ENCODE measurements at regions not wholly inside any gene's neighbourhood (a gene's known extent, or its start where the extent isn't known, plus 50 kb on each side); places are given as distances from the start of the nearest gene placed in this dataset.

DNA sequence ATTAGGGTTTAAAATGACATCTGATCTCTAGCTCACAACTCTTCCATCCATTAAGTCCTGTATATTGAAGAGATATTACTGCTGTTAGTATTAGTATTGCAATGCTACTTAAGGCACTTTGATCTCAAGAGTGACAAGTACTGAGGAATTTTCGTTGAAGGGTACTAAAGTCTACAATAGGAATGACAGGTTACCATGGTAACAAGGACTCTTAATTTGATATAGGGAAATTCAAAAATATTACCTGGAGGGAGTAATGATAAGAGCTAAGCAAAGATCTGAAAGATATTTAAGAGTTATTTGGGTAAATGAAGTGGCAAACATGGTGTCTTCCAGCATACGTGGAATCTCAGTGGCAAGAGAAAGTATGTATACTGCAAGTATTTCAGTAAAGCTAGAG is 518.0 kb upstream of the SLC35B3 start:
- no peaks in the 10 kb centered on the region for H3K9me3 ChIP-seq (ENCODE audit: control insufficient read depth in 4 of 4, low read length in 3 of 4)
- no peak overlapping the region for H3K27ac ChIP-seq (ENCODE audit: low read depth in 1 of 2, low read length in 2 of 2)
- H3K9ac ChIP-seq (ENCODE audit: low read depth in 1 of 2, low read length in 2 of 2): no peak overlapping the region
- no peaks in the 10 kb centered on the region for H3K27me3 ChIP-seq (ENCODE audit: control insufficient read depth in 4 of 4, insufficient read depth in 4 of 4, low read length in 3 of 4)
- DNase-seq (ENCODE audit: low spot score): no peak
- peaks cover 0 to 2% (median 0%) of the 10 kb centered on the region in 4 donors for H3K4me1 ChIP-seq (ENCODE audit: control insufficient read depth in 4 of 4, insufficient read depth in 4 of 4, low read length in 3 of 4)
- 64% methylated on average over 2 of the region's 2 CpGs for WGBS
- H3K4me3 ChIP-seq (ENCODE audit: low read depth in 1 of 3, low read length in 3 of 3): no peak overlapping the region
- H3K36me3 ChIP-seq (ENCODE audit: control insufficient read depth in 4 of 4, insufficient read depth in 3 of 4, low read depth in 1 of 4, low read length in 3 of 4): no peaks in the 10 kb centered on the region
- TF ChIP-seq TAF1 (conservative IDR thresholded peaks at IDR 0.05): no peak
- no peak for TF ChIP-seq FOXA1 (IDR thresholded peaks at IDR 0.05)
- TF ChIP-seq, protein P1, sequence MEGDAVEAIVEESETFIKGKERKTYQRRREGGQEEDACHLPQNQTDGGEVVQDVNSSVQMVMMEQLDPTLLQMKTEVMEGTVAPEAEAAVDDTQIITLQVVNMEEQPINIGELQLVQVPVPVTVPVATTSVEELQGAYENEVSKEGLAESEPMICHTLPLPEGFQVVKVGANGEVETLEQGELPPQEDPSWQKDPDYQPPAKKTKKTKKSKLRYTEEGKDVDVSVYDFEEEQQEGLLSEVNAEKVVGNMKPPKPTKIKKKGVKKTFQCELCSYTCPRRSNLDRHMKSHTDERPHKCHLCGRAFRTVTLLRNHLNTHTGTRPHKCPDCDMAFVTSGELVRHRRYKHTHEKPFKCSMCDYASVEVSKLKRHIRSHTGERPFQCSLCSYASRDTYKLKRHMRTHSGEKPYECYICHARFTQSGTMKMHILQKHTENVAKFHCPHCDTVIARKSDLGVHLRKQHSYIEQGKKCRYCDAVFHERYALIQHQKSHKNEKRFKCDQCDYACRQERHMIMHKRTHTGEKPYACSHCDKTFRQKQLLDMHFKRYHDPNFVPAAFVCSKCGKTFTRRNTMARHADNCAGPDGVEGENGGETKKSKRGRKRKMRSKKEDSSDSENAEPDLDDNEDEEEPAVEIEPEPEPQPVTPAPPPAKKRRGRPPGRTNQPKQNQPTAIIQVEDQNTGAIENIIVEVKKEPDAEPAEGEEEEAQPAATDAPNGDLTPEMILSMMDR (IDR thresholded peaks at IDR 0.05; ENCODE audit: low read depth, low read length, missing input control): no peak
- no peak for TF ChIP-seq YY1 (IDR thresholded peaks at IDR 0.05)
- TF ChIP-seq HNF4A (conservative IDR thresholded peaks at IDR 0.05): no peak
- TF ChIP-seq, protein P2, sequence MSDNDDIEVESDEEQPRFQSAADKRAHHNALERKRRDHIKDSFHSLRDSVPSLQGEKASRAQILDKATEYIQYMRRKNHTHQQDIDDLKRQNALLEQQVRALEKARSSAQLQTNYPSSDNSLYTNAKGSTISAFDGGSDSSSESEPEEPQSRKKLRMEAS (IDR thresholded peaks at IDR 0.05): no peak
- TF ChIP-seq, protein P3, sequence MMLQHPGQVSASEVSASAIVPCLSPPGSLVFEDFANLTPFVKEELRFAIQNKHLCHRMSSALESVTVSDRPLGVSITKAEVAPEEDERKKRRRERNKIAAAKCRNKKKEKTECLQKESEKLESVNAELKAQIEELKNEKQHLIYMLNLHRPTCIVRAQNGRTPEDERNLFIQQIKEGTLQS (IDR thresholded peaks at IDR 0.05): no peak
- TF ChIP-seq NR2F2 (IDR thresholded peaks at IDR 0.05): no peak
- TF ChIP-seq HNF4G (IDR thresholded peaks at IDR 0.05): no peak
- no peak for TF ChIP-seq JUND (IDR thresholded peaks at IDR 0.05)
- TF ChIP-seq, protein P4, sequence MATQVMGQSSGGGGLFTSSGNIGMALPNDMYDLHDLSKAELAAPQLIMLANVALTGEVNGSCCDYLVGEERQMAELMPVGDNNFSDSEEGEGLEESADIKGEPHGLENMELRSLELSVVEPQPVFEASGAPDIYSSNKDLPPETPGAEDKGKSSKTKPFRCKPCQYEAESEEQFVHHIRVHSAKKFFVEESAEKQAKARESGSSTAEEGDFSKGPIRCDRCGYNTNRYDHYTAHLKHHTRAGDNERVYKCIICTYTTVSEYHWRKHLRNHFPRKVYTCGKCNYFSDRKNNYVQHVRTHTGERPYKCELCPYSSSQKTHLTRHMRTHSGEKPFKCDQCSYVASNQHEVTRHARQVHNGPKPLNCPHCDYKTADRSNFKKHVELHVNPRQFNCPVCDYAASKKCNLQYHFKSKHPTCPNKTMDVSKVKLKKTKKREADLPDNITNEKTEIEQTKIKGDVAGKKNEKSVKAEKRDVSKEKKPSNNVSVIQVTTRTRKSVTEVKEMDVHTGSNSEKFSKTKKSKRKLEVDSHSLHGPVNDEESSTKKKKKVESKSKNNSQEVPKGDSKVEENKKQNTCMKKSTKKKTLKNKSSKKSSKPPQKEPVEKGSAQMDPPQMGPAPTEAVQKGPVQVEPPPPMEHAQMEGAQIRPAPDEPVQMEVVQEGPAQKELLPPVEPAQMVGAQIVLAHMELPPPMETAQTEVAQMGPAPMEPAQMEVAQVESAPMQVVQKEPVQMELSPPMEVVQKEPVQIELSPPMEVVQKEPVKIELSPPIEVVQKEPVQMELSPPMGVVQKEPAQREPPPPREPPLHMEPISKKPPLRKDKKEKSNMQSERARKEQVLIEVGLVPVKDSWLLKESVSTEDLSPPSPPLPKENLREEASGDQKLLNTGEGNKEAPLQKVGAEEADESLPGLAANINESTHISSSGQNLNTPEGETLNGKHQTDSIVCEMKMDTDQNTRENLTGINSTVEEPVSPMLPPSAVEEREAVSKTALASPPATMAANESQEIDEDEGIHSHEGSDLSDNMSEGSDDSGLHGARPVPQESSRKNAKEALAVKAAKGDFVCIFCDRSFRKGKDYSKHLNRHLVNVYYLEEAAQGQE (IDR thresholded peaks at IDR 0.05): no peak
- no peak for TF ChIP-seq GABPA (IDR thresholded peaks at IDR 0.05 in 1 of 2, conservative IDR thresholded peaks at IDR 0.05 in 1 of 2)
- no peak for TF ChIP-seq RAD21 (IDR thresholded peaks at IDR 0.05)
- no peak for TF ChIP-seq SP1 (IDR thresholded peaks at IDR 0.05)
- TF ChIP-seq EGR1 (IDR thresholded peaks at IDR 0.05; ENCODE audit: low read depth in 2 of 2): no peak
- TF ChIP-seq, protein P5, sequence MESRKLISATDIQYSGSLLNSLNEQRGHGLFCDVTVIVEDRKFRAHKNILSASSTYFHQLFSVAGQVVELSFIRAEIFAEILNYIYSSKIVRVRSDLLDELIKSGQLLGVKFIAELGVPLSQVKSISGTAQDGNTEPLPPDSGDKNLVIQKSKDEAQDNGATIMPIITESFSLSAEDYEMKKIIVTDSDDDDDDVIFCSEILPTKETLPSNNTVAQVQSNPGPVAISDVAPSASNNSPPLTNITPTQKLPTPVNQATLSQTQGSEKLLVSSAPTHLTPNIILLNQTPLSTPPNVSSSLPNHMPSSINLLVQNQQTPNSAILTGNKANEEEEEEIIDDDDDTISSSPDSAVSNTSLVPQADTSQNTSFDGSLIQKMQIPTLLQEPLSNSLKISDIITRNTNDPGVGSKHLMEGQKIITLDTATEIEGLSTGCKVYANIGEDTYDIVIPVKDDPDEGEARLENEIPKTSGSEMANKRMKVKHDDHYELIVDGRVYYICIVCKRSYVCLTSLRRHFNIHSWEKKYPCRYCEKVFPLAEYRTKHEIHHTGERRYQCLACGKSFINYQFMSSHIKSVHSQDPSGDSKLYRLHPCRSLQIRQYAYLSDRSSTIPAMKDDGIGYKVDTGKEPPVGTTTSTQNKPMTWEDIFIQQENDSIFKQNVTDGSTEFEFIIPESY (IDR thresholded peaks at IDR 0.05): no peak

DNA sequence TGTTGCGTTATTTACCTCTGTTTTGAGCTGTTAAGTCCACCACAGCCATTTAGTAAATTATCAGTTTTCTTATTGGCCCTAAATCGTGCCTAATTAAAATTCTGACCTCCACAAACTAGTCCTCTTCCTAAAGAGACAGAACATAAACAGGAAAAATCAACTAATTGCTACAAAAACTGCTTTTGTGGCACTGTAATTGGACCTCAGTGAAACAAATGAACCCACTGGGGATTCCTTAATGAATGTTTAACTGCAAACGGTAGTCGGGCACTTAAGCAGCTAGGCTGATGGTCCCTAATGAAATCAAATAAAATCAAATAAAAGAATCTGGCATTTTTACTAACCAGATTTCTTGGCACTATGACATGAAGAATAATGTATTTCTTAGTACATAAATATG is 513.4 kb upstream of the SLC35B3 start:
- Histone ChIP-seq H3K4me3 (ENCODE audit: low read depth in 1 of 3, low read length in 3 of 3) (no peak overlapping the region), H3K9ac (ENCODE audit: low read depth in 1 of 2, low read length in 2 of 2) (no peak overlapping the region), H3K9me3 (ENCODE audit: control insufficient read depth in 4 of 4, low read length in 3 of 4) (no peaks in the 10 kb centered on the region), H3K27ac (ENCODE audit: low read depth in 1 of 2, low read length in 2 of 2) (no peak overlapping the region), H3K36me3 (ENCODE audit: control insufficient read depth in 4 of 4, insufficient read depth in 3 of 4, low read depth in 1 of 4, low read length in 3 of 4) (no peaks in the 10 kb centered on the region), H3K4me1 (ENCODE audit: control insufficient read depth in 4 of 4, insufficient read depth in 4 of 4, low read length in 3 of 4) (no peaks in the 10 kb centered on the region), H3K27me3 (ENCODE audit: control insufficient read depth in 4 of 4, insufficient read depth in 4 of 4, low read length in 3 of 4) (no peaks in the 10 kb centered on the region)
- WGBS: 69% methylated on average over 4 of the region's 4 CpGs
- no peak for DNase-seq (ENCODE audit: low spot score)
- no peak for TF ChIP-seq SP1 (IDR thresholded peaks at IDR 0.05)
- no peak for TF ChIP-seq HNF4G (IDR thresholded peaks at IDR 0.05)
- no peak for TF ChIP-seq NR2F2 (IDR thresholded peaks at IDR 0.05)
- no peak for TF ChIP-seq FOXA2 (IDR thresholded peaks at IDR 0.05)
- TF ChIP-seq RAD21 (IDR thresholded peaks at IDR 0.05): no peak
- TF ChIP-seq, protein P4 (IDR thresholded peaks at IDR 0.05): no peak

All from liver (tissue), 8 donors.